ENCODE measurements at regions not wholly inside any gene's neighbourhood (a gene's known extent, or its start where the extent isn't known, plus 50 kb on each side); places are given as distances from the start of the nearest gene placed in this dataset.
"Not testable (repeated sequence)": the region's sequence is repeated elsewhere in the genome, so short reads cannot be mapped to it uniquely, and the experiment has no call there.

DNA sequence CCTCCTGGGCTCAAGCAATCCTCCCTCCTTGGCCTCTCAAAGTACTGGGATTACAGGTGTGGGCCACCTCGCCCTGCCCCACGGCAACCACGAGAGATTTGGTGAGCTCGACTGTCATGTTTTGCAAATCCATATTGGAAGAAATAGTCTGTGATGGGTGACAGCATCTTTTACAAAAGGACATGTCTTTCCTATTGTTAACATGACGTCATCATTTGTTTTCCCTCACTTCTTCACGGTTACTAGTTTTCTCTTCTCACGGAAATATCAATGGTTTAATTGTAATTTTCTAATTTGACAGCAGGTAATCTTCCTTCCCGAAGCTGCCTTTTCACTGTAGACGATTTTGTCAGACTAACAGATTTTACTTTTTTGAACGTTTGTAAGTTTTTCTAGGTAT is 110.8 kb upstream of the GREM2 start:
- ATAC-seq: no peak
- DNase-seq (ENCODE audit: low spot score): no peak

- no peak for DNase-seq (ENCODE audit: low spot score)
- no peak for ATAC-seq
These were observed 109.0 kb upstream of the GREM2 start for GRCh38 chr1:240720976-240721375.

GRCh38 chr1:240719953-240720700 is 108.2 kb upstream of the GREM2 start:
- no peak for ATAC-seq
- DNase-seq (ENCODE audit: low spot score): no peak

DNA sequence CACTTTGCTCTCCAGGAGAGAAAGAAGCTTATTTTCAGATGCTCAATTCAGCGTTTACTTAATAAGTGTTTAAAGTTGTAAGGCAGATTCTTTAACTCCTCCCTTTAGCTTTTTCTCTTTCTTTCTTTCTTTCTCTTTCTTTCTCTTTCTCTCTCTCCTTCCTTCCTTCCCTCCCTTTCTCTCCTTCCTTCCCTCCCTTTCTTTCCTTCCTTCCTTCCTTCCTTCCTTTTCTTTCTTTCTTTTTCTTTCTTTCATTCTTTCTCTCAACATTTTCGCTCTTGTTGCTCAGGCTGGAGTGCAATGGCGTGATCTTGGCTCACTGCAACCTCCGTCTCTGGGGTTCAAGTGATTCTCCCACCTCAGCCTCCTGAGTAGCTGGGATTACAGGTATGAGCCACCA is 104.6 kb upstream of the GREM2 start:
- DNase-seq (ENCODE audit: low spot score); ATAC-seq: not testable (repeated sequence)

DNA sequence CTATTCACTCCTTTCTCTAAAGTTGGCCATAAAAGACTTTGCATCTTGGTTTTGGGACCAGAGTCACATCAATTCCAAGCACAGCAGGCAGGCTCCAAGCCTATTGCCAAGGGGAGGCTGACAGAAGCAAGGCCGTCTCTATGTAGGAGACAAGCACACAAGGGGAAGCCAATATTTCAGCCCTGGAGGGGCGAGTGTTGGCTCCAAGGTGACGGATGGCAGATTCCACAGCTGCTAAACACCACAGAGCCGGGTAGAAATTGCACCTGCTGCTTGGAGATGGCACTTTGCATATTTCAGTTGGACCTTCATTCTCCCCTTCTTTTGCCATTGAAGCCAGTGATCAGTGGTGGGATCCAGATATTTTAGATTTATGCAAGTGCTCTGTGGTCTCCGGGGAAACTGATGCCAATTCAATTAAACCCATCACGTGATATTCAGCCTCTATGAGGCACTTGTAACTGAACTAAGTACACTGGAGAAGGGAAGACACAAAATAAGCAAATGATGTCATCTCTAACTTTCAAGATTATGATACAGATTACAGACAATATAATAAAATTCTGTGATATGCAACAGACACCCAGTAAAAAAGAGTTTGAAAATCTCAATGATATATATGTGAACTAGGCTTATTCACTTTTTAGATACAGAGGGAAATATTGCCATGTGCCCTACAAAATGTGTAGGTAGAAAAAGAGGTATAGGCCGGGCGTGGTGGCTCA is 102.8 kb upstream of the GREM2 start:
- no peak for DNase-seq (ENCODE audit: low spot score)
- ATAC-seq: no peak

DNA sequence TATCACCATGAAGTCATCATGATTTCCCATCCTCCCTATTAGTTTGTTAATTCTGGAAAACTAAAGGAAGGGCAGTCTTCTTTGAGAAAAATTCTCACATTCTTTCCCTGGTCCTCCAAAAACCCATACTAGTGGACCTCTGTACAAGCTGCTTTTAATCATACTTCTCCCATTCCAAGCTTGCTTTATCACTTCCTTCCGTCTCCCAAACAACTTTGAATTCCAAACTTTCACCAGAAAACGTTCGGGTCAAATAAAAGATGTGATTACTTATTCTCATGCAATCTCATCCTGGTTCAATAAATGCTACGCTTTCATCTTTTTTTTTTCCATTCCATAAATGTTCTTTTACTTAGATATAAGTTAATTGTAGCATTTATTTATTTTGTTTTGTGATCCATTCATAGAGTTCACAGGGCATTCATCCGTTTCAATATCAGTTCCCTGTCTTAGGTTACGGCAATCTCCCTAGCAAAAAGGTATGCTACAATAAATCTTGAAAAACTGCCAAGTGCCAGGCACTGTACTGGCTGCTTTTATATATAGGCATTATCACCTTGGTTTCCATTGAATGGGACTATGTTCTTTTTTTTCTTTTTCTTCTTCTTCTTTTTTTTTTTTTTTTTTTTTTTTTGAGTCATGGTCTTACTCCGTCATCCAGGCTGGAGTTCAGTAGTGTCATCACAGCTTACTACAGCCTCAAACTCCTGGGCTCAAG is 100.2 kb upstream of the GREM2 start:
- no peak for DNase-seq (ENCODE audit: low spot score)
- ATAC-seq: no peak

GRCh38 chr1:240711020-240711419 is 99.1 kb upstream of the GREM2 start:
- ATAC-seq (no peak), DNase-seq (ENCODE audit: low spot score) (no peak)

DNA sequence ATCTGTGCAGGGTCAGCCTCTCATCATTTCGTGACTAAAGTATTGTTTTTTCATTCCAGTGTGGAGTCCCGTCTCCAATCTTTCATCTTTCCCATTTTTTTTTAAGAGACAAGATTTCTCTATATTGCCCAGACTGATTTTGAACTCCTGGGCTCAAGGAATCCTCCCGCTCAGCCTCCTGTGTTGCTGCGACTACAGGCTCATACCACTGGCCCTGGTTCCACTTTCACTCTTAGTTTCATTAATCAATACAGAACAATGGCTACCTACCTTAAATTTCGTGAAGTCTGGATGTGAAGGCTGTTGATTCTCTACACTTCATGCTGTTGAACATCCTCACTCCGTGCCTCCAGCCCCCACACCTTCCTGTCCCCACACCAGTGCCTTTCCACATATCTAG is 97.7 kb upstream of the GREM2 start:
- DNase-seq (ENCODE audit: low spot score): no peak
- no peak for ATAC-seq

DNA sequence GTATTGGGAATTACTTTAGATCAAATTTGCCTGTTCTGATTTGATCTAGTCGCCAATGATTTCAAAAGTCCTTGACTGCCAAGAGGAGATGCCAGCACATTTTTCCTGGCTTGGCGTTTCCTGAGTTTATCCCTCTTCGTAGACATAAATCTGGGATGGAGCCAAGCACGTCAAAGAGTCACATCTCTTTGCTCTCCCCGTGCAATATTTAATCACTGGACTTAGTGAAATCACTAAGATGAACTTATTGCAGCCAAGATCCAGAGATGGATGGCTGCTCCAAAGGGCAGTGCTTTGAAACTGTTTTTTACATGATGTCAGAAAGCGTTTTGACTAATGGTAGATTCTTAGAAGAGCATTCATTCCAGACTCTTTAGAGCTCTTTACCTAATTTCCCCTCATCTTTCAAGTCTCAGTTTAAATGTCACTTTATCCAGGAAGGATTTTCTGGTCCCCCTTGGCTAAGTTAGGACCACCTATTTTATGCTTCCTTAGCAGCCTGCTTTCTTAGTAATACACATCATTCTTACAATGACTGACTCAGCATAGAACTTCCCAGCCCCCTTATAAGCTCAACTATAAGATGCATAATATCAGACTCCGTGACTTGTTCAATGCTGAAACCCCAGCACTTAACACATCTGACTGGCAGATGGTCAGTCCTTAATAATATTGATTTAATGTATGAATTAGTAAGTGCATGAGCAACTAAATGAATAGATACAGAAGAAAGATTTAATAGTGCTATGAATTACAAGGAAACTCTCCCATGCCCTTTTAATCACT is 94.4 kb upstream of the GREM2 start:
- no peak for DNase-seq (ENCODE audit: low spot score)

DNA sequence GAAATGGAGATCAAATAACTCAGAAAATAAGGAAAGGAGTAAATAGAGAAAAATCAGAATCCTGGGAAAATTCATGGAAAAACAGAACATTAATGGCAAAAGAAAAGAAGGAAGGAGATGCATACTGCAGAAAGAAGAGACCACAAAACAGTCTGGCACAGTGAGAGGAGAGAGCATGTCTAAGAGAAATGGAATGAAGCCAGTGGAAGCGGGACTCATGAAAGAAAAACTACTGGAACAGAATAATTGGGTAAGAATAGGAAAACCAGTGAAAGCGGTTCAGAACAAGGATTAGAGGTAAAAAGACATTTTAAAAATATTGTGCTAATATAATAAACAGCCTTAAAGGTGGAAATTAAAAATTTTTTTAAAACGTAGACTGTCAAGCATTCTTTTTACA is 93.6 kb upstream of the GREM2 start:
- ATAC-seq (no peak), DNase-seq (ENCODE audit: low spot score) (no peak)

More for the DNA sequence above, 94.4 kb upstream of the GREM2 start:
- ATAC-seq: no peak

GRCh38 chr1:240701412-240701811 is 89.5 kb upstream of the GREM2 start:
- ATAC-seq: no peak
- DNase-seq (ENCODE audit: low spot score): no peak

DNA sequence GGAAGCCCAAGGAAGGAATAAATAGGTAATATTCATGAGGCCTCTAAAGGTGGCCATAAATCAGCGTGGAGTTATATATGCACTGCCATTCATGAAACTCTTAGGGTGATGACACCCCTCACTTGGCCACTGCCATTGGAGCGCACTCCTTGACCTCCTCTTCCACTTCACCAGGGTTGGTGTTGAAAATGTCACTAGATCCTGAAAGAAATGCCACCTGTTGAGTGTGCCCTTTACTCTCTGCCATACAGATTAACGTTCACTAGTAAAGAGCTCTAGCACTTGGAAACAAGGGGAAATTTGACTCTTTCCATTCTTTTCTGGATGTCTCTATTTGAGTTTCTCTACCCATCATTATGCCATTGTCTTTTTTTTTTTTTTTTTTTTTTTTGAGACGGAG is 83.5 kb upstream of the GREM2 start:
- ATAC-seq: no peak
- no peak for DNase-seq (ENCODE audit: low spot score)

DNA sequence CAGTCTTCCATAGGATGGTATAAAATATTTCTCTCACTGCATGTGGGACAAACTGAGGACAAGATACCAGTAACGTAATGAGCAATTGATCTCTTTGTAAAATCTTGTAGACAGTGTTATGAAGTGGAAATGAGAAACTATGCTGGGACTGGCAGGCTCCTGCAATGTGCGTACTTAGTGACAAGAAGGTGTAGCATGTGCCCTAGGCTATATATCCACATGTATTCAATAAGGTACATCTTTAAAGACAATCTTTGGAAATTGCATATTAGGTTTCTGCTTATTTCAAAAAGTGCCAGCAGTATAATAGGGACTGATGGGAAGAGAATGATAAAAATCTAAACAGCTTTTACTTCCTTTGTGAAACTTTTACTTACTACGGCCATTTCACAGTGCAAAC is 81.9 kb upstream of the GREM2 start:
- ATAC-seq (no peak), DNase-seq (ENCODE audit: low spot score) (no peak)

DNA sequence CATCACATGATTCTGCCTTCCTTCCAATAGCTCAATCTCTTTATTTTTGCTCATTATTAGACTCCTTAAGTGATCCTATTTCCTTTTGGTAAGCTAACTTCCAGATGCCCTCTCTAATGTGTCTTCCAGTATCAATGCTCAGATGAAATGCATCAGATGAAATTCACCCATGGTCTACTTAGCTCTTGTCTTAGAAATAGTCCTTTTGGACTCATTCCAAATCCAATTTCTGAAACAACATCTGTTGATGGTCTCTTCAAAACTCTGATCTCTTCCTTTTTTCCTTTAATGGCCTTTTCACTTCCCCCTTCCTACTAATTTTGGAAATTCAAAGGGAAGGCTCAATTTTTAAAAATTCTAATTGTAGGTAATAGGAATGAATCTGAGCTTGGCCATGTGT is 81.1 kb upstream of the GREM2 start:
- ATAC-seq (no peak), DNase-seq (ENCODE audit: low spot score) (no peak)

GRCh38 chr1:240691909-240692705 is 80.2 kb upstream of the GREM2 start:
- ATAC-seq (peak; percentile 98), DNase-seq (ENCODE audit: low spot score) (peak; percentile 54)

- ATAC-seq (peak; percentile 62), DNase-seq (ENCODE audit: low spot score) (no peak)
These were observed 79.5 kb upstream of the GREM2 start for GRCh38 chr1:240691501-240691900.

GRCh38 chr1:240687820-240688219 is 75.9 kb upstream of the GREM2 start:
- ATAC-seq (no peak), DNase-seq (ENCODE audit: low spot score) (no peak)

DNA sequence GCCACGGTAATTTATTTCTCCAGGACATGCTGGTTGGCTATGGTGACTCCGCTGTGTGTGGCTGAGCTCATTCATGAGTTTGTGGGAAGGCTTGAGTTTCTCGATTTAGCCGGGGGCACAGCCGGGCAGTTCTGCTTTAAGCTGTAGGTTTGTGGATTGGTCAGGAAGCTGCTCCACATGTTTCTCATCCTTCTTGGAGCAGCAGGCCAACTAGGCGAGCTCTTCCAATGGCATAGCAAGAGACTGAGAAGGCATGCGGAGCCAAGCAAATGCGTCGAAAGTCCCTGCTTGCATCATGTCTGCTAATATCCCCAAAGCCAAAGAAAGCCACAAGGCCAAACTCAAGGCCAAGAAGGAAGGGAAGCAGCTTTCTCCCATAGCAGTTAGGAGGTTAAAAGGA is 71.6 kb upstream of the GREM2 start:
- no peak for DNase-seq (ENCODE audit: low spot score)
- ATAC-seq: no peak

GRCh38 chr1:240682859-240683242 is 70.9 kb upstream of the GREM2 start:
- DNase-seq (ENCODE audit: low spot score): no peak
- no peak for ATAC-seq

DNA sequence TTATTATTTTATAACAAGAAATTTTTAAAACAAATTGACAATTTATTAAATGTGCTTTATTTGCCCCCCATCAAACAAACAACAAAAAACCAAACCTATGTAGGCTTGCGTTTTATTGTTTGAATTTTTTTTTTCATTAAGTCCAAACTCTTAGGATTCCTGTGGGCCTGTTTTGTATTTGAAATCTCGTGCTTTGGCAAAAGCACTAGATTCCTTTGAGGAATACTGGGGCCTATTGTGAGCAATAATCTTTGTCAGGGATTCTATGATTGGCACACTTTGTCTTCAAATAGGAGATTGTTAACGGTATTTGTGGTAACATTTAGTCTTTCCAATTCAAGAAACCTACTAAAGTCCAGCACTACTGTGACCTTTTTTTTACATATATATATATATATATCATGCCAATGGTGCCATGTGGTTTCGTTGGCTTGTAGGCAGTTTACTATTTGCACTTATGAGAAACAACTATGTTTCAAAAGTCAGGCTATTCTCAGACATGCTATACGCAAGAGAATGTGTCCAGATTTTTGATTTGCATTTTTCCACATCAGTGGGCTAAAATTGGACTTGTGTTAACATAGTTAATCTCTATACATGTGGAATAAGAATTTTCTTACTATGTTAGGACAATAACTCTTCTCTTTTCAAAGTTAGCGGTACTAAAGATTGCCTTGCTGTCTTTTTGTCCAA is 70.4 kb upstream of the GREM2 start:
- DNase-seq (ENCODE audit: low spot score) (no peak), ATAC-seq (no peak)
